ENCODE measurements at regions not wholly inside any gene's neighbourhood (a gene's known extent, or its start where the extent isn't known, plus 50 kb on each side); places are given as distances from the start of the nearest gene placed in this dataset.

DNA sequence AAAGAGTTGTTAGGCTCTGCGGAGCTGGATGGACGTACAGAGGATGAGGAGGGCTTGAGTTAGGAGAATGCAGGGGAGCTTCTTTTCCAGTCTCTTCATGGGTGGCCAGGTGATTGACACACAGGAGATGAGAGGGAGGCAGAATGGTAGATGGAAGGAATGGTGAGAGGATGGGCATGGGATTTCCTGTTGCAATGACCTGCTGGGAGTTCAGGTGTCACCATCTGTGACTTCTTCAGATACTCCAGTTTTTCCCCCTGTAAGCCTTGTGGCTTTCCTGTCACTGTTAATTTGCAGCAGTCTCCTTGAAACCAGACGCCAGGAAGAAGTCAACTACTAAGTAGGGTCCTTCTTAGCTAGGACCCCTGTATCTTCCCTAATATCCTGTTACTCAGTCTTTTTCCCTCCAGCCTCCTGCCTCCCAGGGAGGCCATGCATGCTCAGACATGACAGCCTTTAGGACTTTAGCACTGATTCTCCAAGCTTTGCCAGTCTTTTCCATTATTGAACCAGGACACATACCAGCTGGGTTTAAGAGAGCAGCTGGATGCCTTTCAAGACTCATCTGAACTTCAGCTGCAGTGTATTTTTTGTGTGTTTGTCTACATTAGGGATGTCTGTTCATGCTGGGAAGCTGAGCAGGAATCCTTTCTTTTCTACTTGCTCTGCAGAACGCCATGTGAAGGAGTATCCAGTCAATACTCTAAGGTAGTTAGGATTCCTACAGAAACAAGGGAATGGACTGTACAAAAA is 67.2 kb upstream of the CD180 start:
- no peak for DNase-seq
- Histone ChIP-seq H3K36me3 (no peaks in the 10 kb centered on the region), H3K27ac (no peak overlapping the region), H3K9me3 (no peaks in the 10 kb centered on the region), H3K4me1 (ENCODE audit: insufficient read depth) (peaks cover 13% of the 10 kb centered on the region), H3K27me3 (no peaks in the 10 kb centered on the region), H3K4me3 (no peak overlapping the region)
- TF ChIP-seq, protein P1, sequence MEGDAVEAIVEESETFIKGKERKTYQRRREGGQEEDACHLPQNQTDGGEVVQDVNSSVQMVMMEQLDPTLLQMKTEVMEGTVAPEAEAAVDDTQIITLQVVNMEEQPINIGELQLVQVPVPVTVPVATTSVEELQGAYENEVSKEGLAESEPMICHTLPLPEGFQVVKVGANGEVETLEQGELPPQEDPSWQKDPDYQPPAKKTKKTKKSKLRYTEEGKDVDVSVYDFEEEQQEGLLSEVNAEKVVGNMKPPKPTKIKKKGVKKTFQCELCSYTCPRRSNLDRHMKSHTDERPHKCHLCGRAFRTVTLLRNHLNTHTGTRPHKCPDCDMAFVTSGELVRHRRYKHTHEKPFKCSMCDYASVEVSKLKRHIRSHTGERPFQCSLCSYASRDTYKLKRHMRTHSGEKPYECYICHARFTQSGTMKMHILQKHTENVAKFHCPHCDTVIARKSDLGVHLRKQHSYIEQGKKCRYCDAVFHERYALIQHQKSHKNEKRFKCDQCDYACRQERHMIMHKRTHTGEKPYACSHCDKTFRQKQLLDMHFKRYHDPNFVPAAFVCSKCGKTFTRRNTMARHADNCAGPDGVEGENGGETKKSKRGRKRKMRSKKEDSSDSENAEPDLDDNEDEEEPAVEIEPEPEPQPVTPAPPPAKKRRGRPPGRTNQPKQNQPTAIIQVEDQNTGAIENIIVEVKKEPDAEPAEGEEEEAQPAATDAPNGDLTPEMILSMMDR (IDR thresholded peaks at IDR 0.05), result no peak
- no peak for TF ChIP-seq POLR2A (IDR thresholded peaks at IDR 0.05)
- no peak for TF ChIP-seq EP300 (IDR thresholded peaks at IDR 0.05)
- WGBS, 3 donors, result 90 to 93% (median 92%) methylated on average over 4 of the region's 4 CpGs
- intact Hi-C loops (cut with DNase I), result loop anchor here in 1 of 4 donors (10.0 kb wide), 1 partner anchor 711 kb away; no protein-coding TSS in a partner anchor

DNA sequence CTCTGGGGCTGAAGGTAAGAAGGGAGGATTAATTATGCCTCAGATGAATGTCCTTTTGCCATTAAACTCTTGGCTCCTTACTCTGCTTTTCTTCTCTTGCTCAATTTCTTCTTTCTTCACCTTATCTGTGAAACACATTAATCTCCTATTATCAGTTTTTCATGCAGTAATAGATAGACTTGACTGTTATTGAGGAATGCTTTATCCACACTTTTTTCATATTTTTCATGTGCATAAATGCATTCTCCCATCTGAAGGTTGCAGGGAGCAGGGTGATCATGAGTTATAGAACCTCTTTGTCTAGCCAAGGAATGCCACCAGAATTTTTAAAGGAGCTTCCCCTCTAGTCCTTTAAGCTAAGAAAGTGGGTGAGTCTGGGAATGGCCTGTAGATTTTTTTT is 66.4 kb upstream of the CD180 start:
- no peak for DNase-seq
- Histone ChIP-seq H3K36me3 (no peaks in the 10 kb centered on the region), H3K27me3 (no peaks in the 10 kb centered on the region), H3K4me1 (ENCODE audit: insufficient read depth) (peaks cover 9% of the 10 kb centered on the region), H3K27ac (no peak overlapping the region), H3K4me3 (no peak overlapping the region), H3K9me3 (no peaks in the 10 kb centered on the region)
- intact Hi-C loops (cut with DNase I), result loop anchor here in 1 of 4 donors (10.0 kb wide), 1 partner anchor 712 kb away; no protein-coding TSS in a partner anchor
- TF ChIP-seq, protein P1 (IDR thresholded peaks at IDR 0.05), result no peak
- TF ChIP-seq EP300 (IDR thresholded peaks at IDR 0.05), result no peak
- no peak for TF ChIP-seq POLR2A (IDR thresholded peaks at IDR 0.05)

DNA sequence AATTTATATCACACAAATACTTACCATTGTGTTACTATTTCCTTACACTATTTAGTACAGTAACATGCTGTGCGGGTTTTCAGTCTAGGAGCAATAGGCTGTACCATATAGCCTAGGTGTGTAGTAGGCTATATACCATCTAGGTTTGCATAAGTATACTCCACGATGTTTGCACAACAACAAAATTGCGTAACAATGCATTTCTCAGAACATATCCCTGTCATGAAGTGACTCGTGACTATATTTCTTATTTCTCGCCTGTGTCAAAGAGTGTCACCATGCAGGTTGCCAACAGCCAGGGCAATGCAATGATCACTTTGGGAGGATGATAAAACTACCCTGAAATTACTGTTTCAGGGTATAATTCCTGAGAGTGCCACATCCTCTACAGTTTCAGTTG is 65.6 kb upstream of the CD180 start:
- no peak for DNase-seq
- H3K9me3 ChIP-seq, result no peaks in the 10 kb centered on the region
- WGBS, 3 donors, result 79 to 97% (median 87%) methylated on average over 5 of the region's 5 CpGs
- intact Hi-C loops (cut with DNase I), result loop anchor here in 1 of 4 donors (10.0 kb wide), 1 partner anchor 713 kb away; no protein-coding TSS in a partner anchor
- H3K36me3 ChIP-seq, result no peaks in the 10 kb centered on the region
- TF ChIP-seq, protein P1 (IDR thresholded peaks at IDR 0.05), result no peak
- TF ChIP-seq POLR2A (IDR thresholded peaks at IDR 0.05) (no peak), EP300 (IDR thresholded peaks at IDR 0.05) (no peak)
- no peak overlapping the region for H3K27ac ChIP-seq
- no peak overlapping the region for H3K4me3 ChIP-seq
- no peaks in the 10 kb centered on the region for H3K27me3 ChIP-seq
- peaks cover 2% of the 10 kb centered on the region for H3K4me1 ChIP-seq (ENCODE audit: insufficient read depth)

DNA sequence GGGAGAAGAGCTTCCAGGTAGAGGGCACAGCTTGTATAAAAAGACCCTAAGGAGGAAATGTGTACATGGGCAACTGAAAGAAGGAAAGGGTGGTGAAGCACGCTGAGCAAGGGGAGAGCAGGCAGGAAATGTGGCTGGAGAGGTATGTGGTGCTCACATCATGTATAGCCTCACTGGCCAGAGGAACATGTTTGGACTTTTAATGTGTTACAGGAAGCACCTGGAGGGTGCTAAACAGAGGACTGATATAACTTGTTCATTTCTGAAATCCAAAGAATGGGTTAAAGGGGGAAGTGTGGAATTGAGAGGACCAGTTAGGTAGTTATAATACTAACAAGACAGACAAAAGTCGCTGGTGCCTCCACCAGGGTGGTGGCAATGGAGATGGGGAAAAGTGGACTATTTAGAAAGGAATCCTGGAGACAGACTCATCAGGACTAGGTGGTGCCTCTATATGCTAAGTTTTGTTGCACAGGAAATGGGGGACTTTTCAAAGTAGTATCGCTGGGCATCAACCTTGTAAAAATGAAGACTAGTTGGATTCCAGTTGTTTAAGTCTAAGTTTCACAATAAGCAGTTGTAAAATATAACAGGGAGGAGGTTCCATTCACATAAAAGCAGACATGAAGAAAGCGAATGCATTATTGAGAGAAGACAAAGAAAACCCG is 63.1 kb upstream of the CD180 start:
- DNase-seq, result no peak
- no peak for TF ChIP-seq EP300 (IDR thresholded peaks at IDR 0.05)
- TF ChIP-seq, protein P1 (IDR thresholded peaks at IDR 0.05), result no peak
- no peak for TF ChIP-seq POLR2A (IDR thresholded peaks at IDR 0.05)
- Histone ChIP-seq H3K4me3 (no peak overlapping the region), H3K27ac (no peak overlapping the region), H3K9me3 (no peaks in the 10 kb centered on the region), H3K36me3 (no peaks in the 10 kb centered on the region), H3K4me1 (ENCODE audit: insufficient read depth) (no peaks in the 10 kb centered on the region), H3K27me3 (no peaks in the 10 kb centered on the region)
- 92 to 93% (median 93%) methylated on average over 5 of the region's 5 CpGs for WGBS, 3 donors
- intact Hi-C loops (cut with DNase I), result loop anchor here in 1 of 4 donors (10.0 kb wide), 1 partner anchor 715 kb away; no protein-coding TSS in a partner anchor
